H1 (cell line): ENCODE measurements at regions not wholly inside any gene's neighbourhood (a gene's known extent, or its start where the extent isn't known, plus 50 kb on each side); places are given as distances from the start of the nearest gene placed in this dataset.
"Not testable (repeated sequence)": the region's sequence is repeated elsewhere in the genome, so short reads cannot be mapped to it uniquely, and the experiment has no call there.

Source experiments
- CTCF ChIA-PET: fragments of 300-600 bp; sonication (Branson Sonifier 250); formaldehyde crosslinking; loops from one replicate; lab custom pipeline; 2021; ENCODE audit not compliant: partially characterized antibody; lab: Charles Lee
- POLR2A ChIA-PET: fragments of 300-600 bp; sonication (Branson Sonifier 250); formaldehyde crosslinking; loops from one replicate; lab custom pipeline; 2021; ENCODE audit warnings: inconsistent platforms; ENCODE audit not compliant: partially characterized antibody; lab: Charles Lee
- DNase-seq, 2 experiments: peaks; one replicate each; pipeline versions ENCODE4 v3.0.0 to v3.0.0-alpha.2; 2010 to 2022; ENCODE audit warnings: low spot score in 2 of 2, low read depth in 1 of 2, mixed read lengths in 1 of 2
- FAIRE-seq: peaks from 2 replicates; lab custom pipeline; 2011; peaks lifted over from hg19 to GRCh38; lab: Jason Lieb, UNC
- H2AFZ ChIP-seq: 2 replicates; pipeline ENCODE4 v1.8.1; 2012; ENCODE audit warnings: low read length, inconsistent platforms
- H2AK5ac ChIP-seq: 2 replicates; pipeline ENCODE4 v1.6.1; 2013; ENCODE audit warnings: low read depth, low read length
- H2BK120ac ChIP-seq: replicated peaks from 2 replicates; pipeline ENCODE3; 2013; ENCODE audit warnings: low read depth, low read length, inconsistent platforms
- H2BK12ac ChIP-seq: 2 replicates; pipeline ENCODE4 v1.6.1; 2013; ENCODE audit warnings: low read depth, low read length
- H2BK15ac ChIP-seq: 2 replicates; pipeline ENCODE4 v1.6.1; 2013; ENCODE audit warnings: low read length
- H2BK20ac ChIP-seq: 2 replicates; pipeline ENCODE4 v1.6.1; 2013; ENCODE audit warnings: low read length
- H2BK5ac ChIP-seq: 2 replicates; pipeline ENCODE4 v1.6.1; 2013; ENCODE audit warnings: low read depth, low read length
- H3K14ac ChIP-seq: 2 replicates; pipeline ENCODE4 v1.6.1; 2013; ENCODE audit warnings: inconsistent platforms; ENCODE audit not compliant: insufficient read length
- H3K18ac ChIP-seq: 2 replicates; pipeline ENCODE4 v1.6.1; 2013; ENCODE audit warnings: low read length; ENCODE audit errors: extremely low read depth
- H3K23ac ChIP-seq: 2 replicates; pipeline ENCODE4 v1.6.1; 2013; ENCODE audit warnings: inconsistent platforms; ENCODE audit not compliant: insufficient read length
- H3K23me2 ChIP-seq: 2 replicates; pipeline ENCODE4 v1.6.1; 2013; ENCODE audit warnings: low read depth, low read length
- H3K27ac ChIP-seq: 2 replicates; pipeline ENCODE4 v1.6.1; 2011; ENCODE audit warnings: low read depth, low read length, inconsistent platforms
- H3K27me3 ChIP-seq, 4 experiments: replicated peaks in 1 of 4; 1 replicate in 1 of 4; 2 replicates in 3 of 4; pipeline versions ENCODE4 v1.6.1 to v1.8.1; 2011 to 2013; ENCODE audit warnings: low read length in 3 of 4, mild to moderate bottlenecking in 3 of 4, inconsistent platforms in 2 of 4, mixed read lengths in 2 of 4, moderate library complexity in 1 of 4; ENCODE audit not compliant: control insufficient read depth in 3 of 4, insufficient read depth in 3 of 4; ENCODE audit errors: extremely low read depth in 1 of 4
- H3K36me3 ChIP-seq, 4 experiments: 2 replicates each; pipeline versions ENCODE4 v1.6.1 to v1.8.1; 2011 to 2013; ENCODE audit warnings: mild to moderate bottlenecking in 4 of 4, low read length in 3 of 4, moderate library complexity in 2 of 4, control low read depth in 1 of 4, inconsistent platforms in 1 of 4; ENCODE audit not compliant: insufficient read depth in 4 of 4, control insufficient read depth in 2 of 4
- H3K4ac ChIP-seq: replicated peaks from 2 replicates; pipeline ENCODE3; 2013; ENCODE audit warnings: low read length, low read depth, mixed read lengths, inconsistent platforms; ENCODE audit not compliant: insufficient read length
- H3K4me1 ChIP-seq, 4 experiments: replicated peaks in 1 of 4; 1 replicate in 1 of 4; 2 replicates in 3 of 4; pipeline versions ENCODE4 v1.6.1 to v1.8.1; 2011 to 2013; ENCODE audit warnings: low read length in 3 of 4, inconsistent platforms in 2 of 4, mixed read lengths in 1 of 4; ENCODE audit not compliant: insufficient read depth in 4 of 4, control insufficient read depth in 3 of 4
- H3K4me2 ChIP-seq, 2 experiments: 2 replicates each; pipeline versions ENCODE4 v1.6.1 to v1.8.1; 2011 to 2013; ENCODE audit warnings: low read depth in 2 of 2, low read length in 2 of 2, control low read depth in 1 of 2, inconsistent platforms in 1 of 2, mild to moderate bottlenecking in 1 of 2; ENCODE audit not compliant: insufficient read depth in 1 of 2
- H3K4me3 ChIP-seq, 4 experiments: fragments of 200-600, 300-600 bp in 1 of 4; sonication (generic), shearing (Covaris generic), sonication (Bioruptor Twin) in 1 of 4; 2 replicates each; pipeline versions ENCODE4 v1.5.1 to v1.8.1; 2011 to 2016; ENCODE audit warnings: low read length in 4 of 4, low read depth in 3 of 4, control low read depth in 2 of 4, inconsistent platforms in 2 of 4, mild to moderate bottlenecking in 2 of 4, mixed read lengths in 1 of 4, moderate library complexity in 1 of 4; ENCODE audit not compliant: insufficient read depth in 2 of 4; ENCODE audit errors: extremely low read depth in 1 of 4
- H3K56ac ChIP-seq: replicated peaks from 2 replicates; pipeline ENCODE3; 2013; ENCODE audit warnings: low read depth, mild to moderate bottlenecking, mixed read lengths, low read length, inconsistent platforms; ENCODE audit not compliant: insufficient read length
- H3K79me1 ChIP-seq: 2 replicates; pipeline ENCODE4 v1.6.1; 2013; ENCODE audit warnings: low read depth, low read length, control low read depth
- H3K79me2 ChIP-seq, 2 experiments: 2 replicates each; pipeline versions ENCODE4 v1.6.1 to v1.8.1; 2012 to 2013; ENCODE audit warnings: low read length in 2 of 2, mild to moderate bottlenecking in 2 of 2, inconsistent platforms in 1 of 2; ENCODE audit not compliant: insufficient read depth in 2 of 2, control insufficient read depth in 1 of 2
- H3K9ac ChIP-seq, 4 experiments: replicated peaks in 1 of 4; 1 replicate in 1 of 4; 2 replicates in 3 of 4; pipeline versions ENCODE4 v1.6.1 to v1.8.1; 2011 to 2013; ENCODE audit warnings: low read depth in 3 of 4, low read length in 3 of 4, control low read depth in 2 of 4, mild to moderate bottlenecking in 2 of 4, moderate library complexity in 2 of 4, inconsistent platforms in 1 of 4; ENCODE audit errors: extremely low read depth in 1 of 4
- H3K9me3 ChIP-seq, 2 experiments: 2 replicates each; pipeline versions ENCODE4 v1.6.1 to v1.8.1; 2012 to 2013; ENCODE audit warnings: mild to moderate bottlenecking in 2 of 2, moderate library complexity in 2 of 2, control low read depth in 1 of 2, inconsistent platforms in 1 of 2, low read depth in 1 of 2, low read length in 1 of 2, mixed read lengths in 1 of 2; ENCODE audit not compliant: insufficient read depth in 2 of 2
- H4K20me1 ChIP-seq, 2 experiments: replicated peaks in 1 of 2; 2 replicates each; pipeline versions ENCODE3 to v1.8.1; 2011 to 2013; ENCODE audit warnings: inconsistent platforms in 2 of 2, low read length in 2 of 2, mild to moderate bottlenecking in 1 of 2; ENCODE audit not compliant: insufficient read depth in 2 of 2, control insufficient read depth in 1 of 2
- H4K5ac ChIP-seq: 2 replicates; pipeline ENCODE4 v1.6.1; 2013; ENCODE audit warnings: low read length, low read depth, mixed read lengths, inconsistent platforms; ENCODE audit not compliant: insufficient read length
- H4K8ac ChIP-seq: 2 replicates; pipeline ENCODE4 v1.8.0; 2013; ENCODE audit warnings: mild to moderate bottlenecking, moderate library complexity, low read length, inconsistent platforms; ENCODE audit not compliant: insufficient read depth; ENCODE audit errors: extremely low read depth
- H4K91ac ChIP-seq: replicated peaks from 2 replicates; pipeline ENCODE3; 2013; ENCODE audit warnings: low read length, mixed read lengths, inconsistent platforms; ENCODE audit not compliant: insufficient read length
- WGBS, 2 experiments: shearing (Covaris generic) in 1 of 2; methylation state at CpG; one replicate each; pipeline versions ENCODE4 v1.1.6 to v1.1.7; 2013 to 2015; ENCODE audit warnings: low lambda C conversion rate in 2 of 2, mixed read lengths in 2 of 2, inconsistent platforms in 1 of 2, low coverage in 1 of 2, missing lambda C conversion rate in 1 of 2; ENCODE audit not compliant: insufficient replicate concordance in 2 of 2, insufficient coverage in 1 of 2, insufficient read length in 1 of 2; ENCODE audit errors: extremely low coverage in 1 of 2, missing lambda C conversion rate in 1 of 2; 5-methylcytosine and 5-hydroxymethylcytosine counted together

- H3K27me3 ChIP-seq, H2AFZ ChIP-seq, H3K79me1 ChIP-seq, H3K56ac ChIP-seq, H2BK120ac ChIP-seq, H3K36me3 ChIP-seq, H3K9ac ChIP-seq, H3K23ac ChIP-seq, POLR2A ChIA-PET, H4K20me1 ChIP-seq, H3K14ac ChIP-seq, H3K4ac ChIP-seq, H2BK20ac ChIP-seq, DNase-seq, H4K8ac ChIP-seq, H2BK15ac ChIP-seq, H2BK5ac ChIP-seq, H3K79me2 ChIP-seq, FAIRE-seq, CTCF ChIA-PET, H3K4me2 ChIP-seq, H3K18ac ChIP-seq, H3K4me1 ChIP-seq, H2AK5ac ChIP-seq, H3K9me3 ChIP-seq, H3K4me3 ChIP-seq, H4K5ac ChIP-seq, H3K27ac ChIP-seq, H3K23me2 ChIP-seq, H2BK12ac ChIP-seq, H4K91ac ChIP-seq: not testable (repeated sequence)
- 91% methylated on average over 9 of the region's 9 CpGs; no CpG with 5 or more reads in 1 of the 2 experiments for WGBS, 2 experiments
These were observed 468.9 kb upstream of the PIK3R1 start for GRCh38 chr5:67746608-67747007.
